SHP77 (cell line): ENCODE measurements at regions not wholly inside any gene's neighbourhood (a gene's known extent, or its start where the extent isn't known, plus 50 kb on each side); places are given as distances from the start of the nearest gene placed in this dataset.
"Not testable (repeated sequence)": the region's sequence is repeated elsewhere in the genome, so short reads cannot be mapped to it uniquely, and the experiment has no call there.

Source experiments
- DNase-seq, 2 experiments: peaks; one replicate each; lab custom pipeline; 2025; lab: John Stamatoyannopoulos, UW

GRCh38 chr3:155995525-155996370 is 124.6 kb upstream of the KCNAB1 start:
- DNase-seq: peak in 1 of 2 experiments; percentile 39

- no peak for DNase-seq
Measured at GRCh38 chr3:155996882-155997281, 123.5 kb upstream of the KCNAB1 start.

GRCh38 chr3:155998173-155998572 is 122.2 kb upstream of the KCNAB1 start:
- DNase-seq: not testable (repeated sequence)

DNA sequence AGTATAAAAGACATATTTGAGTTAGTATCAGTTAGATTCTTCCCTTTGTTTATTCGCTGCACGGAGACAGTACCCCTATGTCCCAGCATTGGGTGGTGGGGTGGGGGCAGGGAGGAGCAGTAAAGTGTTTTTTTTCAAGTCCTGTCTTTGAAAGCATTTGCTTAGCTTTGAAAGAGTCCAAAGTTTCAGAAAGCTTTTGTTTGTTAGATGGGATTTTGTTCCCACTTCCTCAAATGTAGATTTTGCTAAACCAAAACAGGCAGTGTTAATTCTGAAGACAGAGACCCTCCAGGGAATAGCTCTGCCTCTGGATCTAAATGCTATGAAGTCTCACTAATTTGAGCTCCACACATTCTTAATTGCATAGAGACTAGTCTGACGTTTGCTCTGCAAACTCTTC is 114.6 kb upstream of the KCNAB1 start:
- DNase-seq: no peak

GRCh38 chr3:156010829-156011228 is 109.5 kb upstream of the KCNAB1 start:
- DNase-seq: peak; percentile 11 to 15

DNA sequence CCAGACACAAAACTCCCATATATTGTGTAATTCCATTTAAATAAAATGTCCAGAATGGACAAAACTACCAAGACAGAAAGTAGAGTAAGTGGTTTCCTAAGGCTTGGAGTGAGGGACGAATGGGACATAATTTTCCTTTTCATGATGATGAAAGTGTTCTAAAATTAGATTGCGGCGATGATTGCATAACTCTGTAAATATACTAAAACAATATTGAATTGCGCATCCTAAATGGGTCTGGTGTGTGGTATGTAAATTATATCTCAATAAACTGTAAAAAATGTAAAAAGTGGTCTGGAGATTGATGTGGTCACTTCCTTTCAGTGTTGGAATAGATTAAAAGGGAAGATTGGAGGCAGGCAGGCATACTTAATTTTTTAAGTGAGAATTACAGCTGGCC is 105.9 kb upstream of the KCNAB1 start:
- no peak for DNase-seq

GRCh38 chr3:156016902-156017301 is 103.5 kb upstream of the KCNAB1 start:
- no peak for DNase-seq

DNA sequence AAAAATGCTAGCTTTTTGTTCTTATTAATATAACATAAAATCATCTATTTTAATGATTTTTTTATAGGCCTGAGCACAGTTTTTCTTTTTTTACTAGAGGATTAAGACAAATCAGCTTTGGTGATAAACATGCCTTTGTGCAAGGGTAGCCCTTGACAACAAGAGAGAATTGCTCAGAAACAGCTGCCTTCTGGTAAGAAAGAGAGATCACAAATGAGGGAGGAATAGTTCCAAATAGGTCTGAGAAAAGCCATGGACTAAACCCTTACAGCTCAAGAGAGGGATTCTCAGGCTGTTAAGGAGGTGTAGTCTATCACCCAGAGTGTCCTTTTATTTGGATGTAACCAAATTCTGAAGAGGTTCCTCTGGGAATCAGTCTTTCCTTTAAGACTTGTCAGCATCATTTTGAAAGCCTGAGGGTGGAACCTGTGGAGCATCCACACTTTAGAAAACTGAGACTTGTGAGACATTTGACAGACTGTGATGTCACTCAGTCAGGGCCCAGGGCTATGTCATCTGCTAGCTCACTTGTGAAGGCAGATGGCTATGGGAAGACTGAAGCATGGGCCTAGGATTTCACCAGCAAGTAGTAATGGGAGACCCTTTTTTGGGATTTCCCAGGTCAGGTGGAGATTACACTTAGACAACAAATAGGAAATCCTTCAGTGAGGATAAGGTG is 102.9 kb upstream of the KCNAB1 start:
- DNase-seq: no peak

DNA sequence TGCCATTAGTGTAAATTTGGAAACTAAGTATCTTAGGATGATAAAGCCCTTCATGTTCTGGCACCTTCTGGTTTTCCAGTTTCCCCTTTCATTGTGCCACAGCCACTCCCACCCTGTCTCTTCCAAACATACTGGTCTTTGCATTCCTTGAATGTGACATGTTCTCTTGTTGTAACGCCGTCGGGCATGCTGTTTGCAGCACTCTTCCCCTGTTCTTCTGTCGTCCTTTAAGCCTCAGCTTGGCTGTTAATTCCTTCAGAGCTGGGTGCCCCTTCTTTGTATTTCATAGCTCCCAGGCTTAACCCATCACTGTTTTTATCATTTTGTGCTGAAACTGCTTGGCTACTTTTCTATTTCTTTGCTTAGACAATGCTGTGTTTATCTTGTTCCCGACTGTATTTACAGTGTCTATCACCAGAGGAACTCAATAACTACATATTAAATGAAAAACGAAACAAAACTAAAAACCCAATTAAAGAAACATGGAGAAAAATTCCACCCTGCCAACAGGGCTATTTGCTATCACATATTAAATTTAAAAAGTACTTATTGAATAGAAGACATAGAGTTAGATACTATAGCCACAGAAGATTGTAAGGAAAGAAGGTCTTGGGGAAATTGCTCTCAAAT is 95.4 kb upstream of the KCNAB1 start:
- DNase-seq: no peak

DNA sequence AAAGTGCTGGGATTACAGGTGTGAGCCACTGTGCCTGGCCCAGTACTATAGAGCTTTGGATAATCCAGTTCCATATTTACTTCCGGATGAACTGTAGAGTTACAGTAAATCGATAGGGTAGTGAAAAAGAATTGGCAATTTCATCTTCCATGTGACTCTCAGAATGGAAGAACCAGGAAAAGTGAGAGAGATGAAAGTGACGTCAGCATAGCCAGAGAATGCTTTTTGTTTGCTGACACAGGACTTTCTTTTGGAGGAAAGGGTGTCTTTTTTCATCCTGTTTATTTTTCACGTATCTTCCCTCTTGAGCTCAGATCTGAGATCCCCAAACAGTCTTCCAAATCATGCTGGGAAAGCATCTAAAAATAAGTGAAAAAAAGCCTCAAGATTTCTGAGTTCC is 91.2 kb upstream of the KCNAB1 start:
- DNase-seq: no peak

- DNase-seq: no peak
Measured at GRCh38 chr3:156030723-156031122, 89.7 kb upstream of the KCNAB1 start.

DNA sequence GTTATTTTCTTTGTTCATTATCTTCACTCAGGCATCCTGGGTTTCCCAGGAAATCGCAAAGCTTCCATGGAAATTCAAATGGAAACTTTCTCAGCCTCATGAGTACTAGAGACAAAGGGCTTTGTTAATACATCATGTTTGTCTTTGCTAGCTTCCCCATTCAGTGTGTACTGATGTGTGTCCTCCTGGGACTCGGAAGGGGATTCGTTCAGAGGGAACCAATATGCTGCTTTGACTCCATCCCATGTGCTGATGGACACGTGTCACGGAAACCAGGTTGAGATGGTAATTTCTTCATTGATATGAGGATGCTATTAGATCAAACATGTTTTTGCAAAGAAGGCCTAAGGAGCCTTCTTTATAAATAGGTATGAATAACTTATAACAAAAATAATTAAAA is 87.0 kb upstream of the KCNAB1 start:
- DNase-seq: peak in 1 of 2 experiments; percentile 5

DNA sequence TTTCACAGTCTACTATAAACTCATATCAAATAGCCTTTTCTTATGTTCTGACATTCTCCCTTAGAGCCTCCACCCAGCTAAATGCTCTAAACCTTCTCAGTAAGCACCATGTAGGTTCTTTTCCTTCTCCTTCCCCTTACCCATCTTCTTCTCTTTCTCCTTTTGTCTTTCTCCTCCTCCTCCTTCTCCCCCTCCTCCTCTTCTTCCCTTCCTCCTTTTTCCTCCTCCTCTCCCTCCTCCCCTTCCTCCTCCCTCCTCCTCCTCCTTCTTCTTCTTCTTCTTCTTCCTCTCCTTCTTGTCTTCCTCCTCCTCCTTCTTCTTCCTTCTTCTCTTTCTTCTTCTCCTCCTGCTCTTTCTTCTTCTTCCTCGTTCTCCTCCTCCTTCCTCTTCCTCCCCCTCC is 85.2 kb upstream of the KCNAB1 start:
- no peak for DNase-seq

DNA sequence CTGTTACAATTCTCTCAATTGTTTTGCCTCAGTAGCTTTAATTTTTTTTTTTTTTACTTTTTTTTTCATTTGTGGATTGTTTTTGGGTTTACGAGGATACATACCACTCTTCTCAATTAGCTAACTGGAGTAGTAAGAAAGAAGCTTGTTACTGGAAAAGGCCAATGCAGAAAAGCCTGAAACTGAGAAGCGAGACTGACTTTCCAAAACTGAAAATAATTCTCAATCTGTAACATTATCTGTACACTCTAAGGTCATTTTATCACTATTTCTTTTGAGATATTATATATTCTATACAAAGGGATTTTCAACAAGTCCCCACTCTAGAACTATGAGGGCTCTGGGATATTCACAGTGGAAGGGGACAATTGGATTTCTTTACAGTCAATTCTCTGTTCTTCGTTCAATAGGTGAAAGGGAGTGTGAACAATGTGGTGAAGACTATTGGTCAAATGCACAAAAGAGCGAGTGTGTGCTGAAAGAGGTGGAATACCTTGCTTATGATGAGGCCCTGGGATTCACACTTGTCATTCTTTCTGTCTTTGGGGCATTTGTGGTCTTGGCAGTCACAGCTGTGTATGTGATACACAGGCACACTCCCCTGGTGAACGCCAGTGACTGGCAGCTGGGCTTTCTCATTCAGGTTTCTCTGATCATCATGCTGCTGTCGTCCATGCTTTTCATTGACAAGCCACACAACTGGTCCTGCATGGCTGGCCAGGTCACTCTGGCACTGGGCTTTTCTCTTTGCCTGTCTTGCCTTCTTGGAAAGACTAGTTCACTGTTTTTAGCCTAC is 83.9 kb upstream of the KCNAB1 start:
- peak in 1 of 2 experiments; percentile 10 for DNase-seq

DNA sequence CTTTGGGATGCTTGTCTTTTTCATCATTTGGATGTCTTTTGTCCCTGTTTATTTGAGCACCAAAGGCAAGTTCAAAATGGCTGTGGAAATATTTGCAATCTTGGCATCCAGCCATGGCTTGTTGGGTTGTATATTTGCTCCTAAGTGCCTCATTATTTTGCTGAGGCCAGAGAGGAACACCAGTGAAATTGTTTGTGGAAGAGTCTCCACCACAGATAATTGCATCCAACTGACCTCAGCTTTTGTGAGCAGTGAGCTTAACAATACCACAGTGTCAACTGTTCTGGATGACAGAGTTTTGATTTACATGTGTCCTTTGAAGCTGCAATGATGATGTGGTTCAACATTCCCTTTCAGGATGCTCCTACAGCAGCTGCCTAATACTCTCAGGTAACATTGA is 83.0 kb upstream of the KCNAB1 start:
- DNase-seq: peak; percentile 90 to 94

DNA sequence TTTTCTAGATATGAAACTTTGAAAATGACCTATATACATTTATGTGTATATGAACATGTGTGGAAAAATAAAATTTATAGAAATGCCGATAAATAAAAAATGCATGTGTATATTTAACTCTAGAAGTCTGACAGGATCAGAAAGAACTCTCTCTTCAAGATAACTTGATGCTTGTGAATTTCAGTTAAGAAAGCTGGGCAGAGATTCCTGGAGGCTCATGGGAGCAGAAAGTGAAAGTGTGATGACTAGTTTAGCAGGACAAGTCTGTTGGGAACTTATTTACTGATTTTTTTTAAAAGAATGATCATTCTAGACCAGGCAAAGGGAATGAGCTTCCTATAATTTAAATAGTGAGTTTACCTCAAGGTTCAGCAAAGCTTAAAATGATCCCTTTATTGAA is 81.5 kb upstream of the KCNAB1 start:
- no peak for DNase-seq

- DNase-seq: no peak
Measured at GRCh38 chr3:156040041-156040440, 80.3 kb upstream of the KCNAB1 start.

DNA sequence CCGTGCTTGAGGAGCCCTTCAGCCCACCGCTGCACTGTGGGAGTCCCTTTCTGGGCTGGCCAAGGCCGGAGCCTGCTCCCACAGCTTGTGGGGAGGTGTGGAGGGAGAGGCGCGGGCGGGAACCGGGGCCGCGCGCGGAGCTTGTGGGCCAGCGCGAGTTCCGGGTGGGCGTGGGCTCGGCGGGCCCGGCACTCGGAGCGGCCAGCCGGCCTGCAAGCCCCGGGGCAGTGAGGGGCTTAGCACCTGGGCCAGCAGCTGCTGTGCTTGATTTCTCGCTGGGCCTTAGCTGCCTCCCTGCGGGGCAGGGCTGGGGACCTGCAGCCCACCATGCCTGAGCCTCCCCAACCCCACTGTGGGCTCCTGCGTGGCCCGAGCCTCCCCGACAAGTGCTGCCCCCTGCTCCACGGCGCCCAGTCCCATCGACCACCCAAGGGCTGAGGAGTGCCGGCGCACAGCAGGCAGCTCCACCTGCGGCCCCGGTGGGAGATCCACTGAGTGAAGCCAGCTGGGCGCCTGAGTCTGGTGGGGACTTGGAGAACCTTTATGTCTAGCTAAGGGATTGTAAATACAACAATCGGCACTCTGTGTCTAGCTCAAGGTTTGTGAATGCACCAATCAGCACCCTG is 79.0 kb upstream of the KCNAB1 start:
- not testable (repeated sequence) for DNase-seq

GRCh38 chr3:156041856-156042255 is 78.5 kb upstream of the KCNAB1 start:
- DNase-seq: not testable (repeated sequence)

- DNase-seq: peak; percentile 3 to 10
Measured at GRCh38 chr3:156043832-156044633, 76.3 kb upstream of the KCNAB1 start.

- no peak for DNase-seq
Measured at GRCh38 chr3:156044634-156044975, 75.8 kb upstream of the KCNAB1 start.
